GM15510 (cell line): ENCODE measurements at regions not wholly inside any gene's neighbourhood (a gene's known extent, or its start where the extent isn't known, plus 50 kb on each side); places are given as distances from the start of the nearest gene placed in this dataset.

ENCODE experiments used
- POLR2A ChIP-seq: IDR thresholded peaks from 3 replicates; pipeline ENCODE4 v1.6.1; 2011; ENCODE audit warnings: borderline replicate concordance; ENCODE audit not compliant: insufficient read length; ENCODE audit errors: extremely low read depth

GRCh38 chr20:26207237-26207966 lies 510.7 kb upstream of the ZNF337 start:
- TF ChIP-seq POLR2A = no peak

DNA sequence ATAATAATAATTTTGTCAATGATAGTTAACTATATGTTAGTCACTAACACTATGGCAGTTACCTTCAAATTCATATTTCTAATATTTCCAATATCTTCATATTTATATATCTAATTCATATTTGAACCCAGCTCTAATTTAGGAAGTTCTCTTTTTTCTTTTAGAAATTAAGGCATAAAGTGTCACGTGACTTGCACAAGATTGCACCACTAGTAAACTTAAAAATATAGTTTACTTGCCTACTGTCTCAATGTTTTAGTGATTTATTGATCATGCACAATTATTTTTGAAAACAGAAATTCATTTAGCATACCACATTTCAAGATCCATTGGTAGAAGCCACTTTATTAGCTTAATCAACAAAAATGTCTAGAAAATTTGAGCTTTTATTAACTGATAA lies 508.7 kb upstream of the ZNF337 start:
- no peak for TF ChIP-seq POLR2A

DNA sequence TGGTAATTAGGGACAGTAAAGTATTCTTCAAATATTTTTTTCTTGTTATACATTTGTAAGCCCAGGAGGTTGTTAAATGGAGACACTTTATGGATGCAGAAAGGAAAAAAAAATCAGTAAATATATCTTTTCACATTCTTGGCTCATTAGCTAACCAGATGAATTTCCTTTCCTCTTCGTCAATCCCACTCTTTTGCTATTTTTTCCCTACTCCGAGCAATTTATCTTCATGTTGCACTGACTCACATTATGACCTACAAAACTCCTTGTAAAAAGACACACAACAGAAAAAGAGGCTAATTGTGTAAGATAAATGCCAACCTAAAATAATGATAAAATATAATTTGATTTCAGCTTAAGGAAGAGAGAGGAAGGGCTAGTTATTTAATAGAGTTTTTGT lies 472.9 kb upstream of the ZNF337 start:
- TF ChIP-seq POLR2A = no peak

GRCh38 chr20:26167499-26167898 lies 470.8 kb upstream of the ZNF337 start:
- no peak for TF ChIP-seq POLR2A

GRCh38 chr20:26163890-26164289 lies 467.2 kb upstream of the ZNF337 start:
- TF ChIP-seq POLR2A = no peak

DNA sequence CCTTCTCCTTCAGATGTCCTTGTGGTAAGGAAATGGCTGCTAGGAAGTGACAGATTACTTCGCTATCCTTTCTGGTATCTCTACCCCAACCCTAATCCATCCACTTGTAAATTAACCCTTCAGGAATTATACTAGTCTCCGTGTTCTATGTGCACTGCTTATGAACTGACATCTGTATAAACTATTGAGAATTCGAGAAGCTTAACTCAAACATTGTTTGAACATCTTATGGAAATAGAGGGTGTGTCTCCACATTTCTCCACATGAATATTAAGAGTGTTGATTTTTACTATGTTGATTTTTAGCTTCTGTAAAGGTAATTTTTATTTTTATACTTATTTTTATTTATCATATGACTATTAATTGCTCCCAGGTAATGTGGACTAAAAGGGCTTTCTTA lies 457.6 kb upstream of the ZNF337 start:
- TF ChIP-seq POLR2A = no peak

- TF ChIP-seq POLR2A = no peak
Measured at GRCh38 chr20:26135325-26136110, 438.9 kb upstream of the ZNF337 start.

GRCh38 chr20:26134606-26135005 lies 438.0 kb upstream of the ZNF337 start:
- no peak for TF ChIP-seq POLR2A

- peak; percentile 59 for TF ChIP-seq POLR2A
Measured at GRCh38 chr20:26009402-26010223, 313.0 kb upstream of the ZNF337 start.

GRCh38 chr20:25992146-25992545 lies 295.5 kb upstream of the ZNF337 start:
- TF ChIP-seq POLR2A = no peak

GRCh38 chr20:25991756-25992130 lies 295.1 kb upstream of the ZNF337 start:
- TF ChIP-seq POLR2A = no peak

DNA sequence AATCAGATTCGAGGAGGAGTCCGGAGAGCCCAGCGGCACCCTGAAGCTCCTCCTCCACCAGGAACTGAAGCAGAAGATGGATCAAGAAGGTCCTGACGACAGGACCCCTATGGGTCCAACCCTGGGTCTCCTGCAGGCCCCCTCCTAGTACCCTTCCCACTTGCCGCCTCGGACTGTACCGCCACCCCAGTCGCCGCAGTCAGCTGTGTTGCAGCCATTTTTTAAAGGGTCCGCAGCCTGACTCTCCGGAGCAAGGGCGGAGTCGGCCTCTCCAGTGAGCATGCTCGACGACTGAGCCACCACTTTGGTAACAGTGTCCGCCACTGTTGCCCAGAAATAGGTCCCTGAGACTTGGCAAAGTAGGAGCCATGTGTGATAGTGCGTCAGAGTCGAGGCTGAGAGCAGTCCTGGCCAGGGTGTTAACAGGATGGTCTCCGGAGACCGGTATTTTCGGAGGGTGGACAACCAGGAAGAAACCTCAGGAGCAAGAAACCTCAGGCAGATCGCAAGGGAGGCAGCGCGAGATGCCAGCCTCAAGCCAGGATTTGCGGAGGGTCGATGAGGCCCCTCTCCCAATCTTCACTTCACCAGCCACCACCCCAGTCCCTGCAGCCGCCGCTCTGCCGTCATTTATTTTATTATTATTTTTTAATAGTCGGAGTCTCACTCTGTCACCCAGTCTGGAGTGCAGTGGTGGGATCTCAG lies 294.6 kb upstream of the ZNF337 start:
- TF ChIP-seq POLR2A = no peak

GRCh38 chr20:25989196-25989595 lies 292.5 kb upstream of the ZNF337 start:
- no peak for TF ChIP-seq POLR2A

DNA sequence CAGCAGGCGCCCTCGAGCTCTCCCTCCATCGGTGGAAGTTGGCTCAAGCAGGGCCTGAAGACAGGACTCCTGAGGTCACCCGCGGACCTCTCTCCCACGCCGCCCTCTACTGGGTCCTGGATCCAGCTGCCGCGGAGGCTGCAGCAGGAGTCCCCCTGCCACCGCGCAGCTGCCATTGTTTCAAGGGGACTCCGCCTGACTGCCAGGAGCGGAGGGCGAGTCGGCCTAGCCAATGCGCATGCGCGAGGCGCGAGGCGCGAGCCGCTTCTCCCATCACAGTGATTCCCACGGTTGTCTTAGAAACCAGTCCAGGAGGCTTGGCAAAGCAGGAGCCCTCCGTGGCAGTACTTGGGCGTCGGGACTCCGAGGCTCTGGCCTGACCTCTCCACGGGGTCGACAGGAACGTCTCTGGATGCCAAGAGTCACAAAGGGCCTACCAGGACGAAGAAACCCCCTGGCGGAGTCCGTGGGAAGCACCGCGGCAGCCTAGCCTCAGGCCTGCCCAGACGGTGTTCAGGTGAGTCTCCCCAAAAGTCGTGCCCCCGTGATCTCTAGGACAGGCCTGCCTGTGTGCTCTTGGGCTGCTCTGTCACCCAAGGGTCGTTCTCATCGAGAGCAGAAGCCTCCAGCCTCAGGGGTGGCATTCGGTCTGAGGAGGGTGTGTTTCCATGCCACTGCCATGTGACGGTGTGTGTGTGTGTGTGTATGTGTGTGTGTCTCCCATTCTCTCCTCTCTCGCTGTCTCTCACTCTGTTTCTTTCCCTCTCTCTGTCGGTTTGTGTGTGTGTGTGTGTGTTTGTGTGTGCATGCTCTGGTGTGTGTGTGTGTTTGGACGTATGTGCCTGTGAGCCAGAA lies 290.6 kb upstream of the ZNF337 start:
- TF ChIP-seq POLR2A = no peak
